Dendritic cell treated with granulocyte-macrophage colony-stimulating factor and Interleukin-4, amounts not matched to agents 40 ng/mL and 50 ng/mL, for 4 days (primary cell): ENCODE measurements at regions not wholly inside any gene's neighbourhood (a gene's known extent, or its start where the extent isn't known, plus 50 kb on each side); places are given as distances from the start of the nearest gene placed in this dataset.

ENCODE experiments used
- H3K27ac Mint-ChIP-seq: one replicate; pipeline ENCODE4 v1.8.0; 2022; ENCODE audit warnings: mild to moderate bottlenecking, mixed read lengths
- H3K27me3 Mint-ChIP-seq: one replicate; pipeline ENCODE4 v1.8.0; 2022; ENCODE audit warnings: mild to moderate bottlenecking, mixed read lengths
- H3K36me3 Mint-ChIP-seq: one replicate; pipeline ENCODE4 v1.8.0; 2022; ENCODE audit warnings: low read depth, mixed read lengths
- H3K4me1 Mint-ChIP-seq: one replicate; pipeline ENCODE4 v1.8.0; 2022; ENCODE audit warnings: low read depth, mixed read lengths
- H3K4me3 Mint-ChIP-seq: one replicate; pipeline ENCODE4 v1.8.0; 2022; ENCODE audit warnings: mild to moderate bottlenecking, moderate library complexity, mixed read lengths
- H3K9me3 Mint-ChIP-seq: one replicate; pipeline ENCODE4 v1.8.0; 2022; ENCODE audit warnings: mixed read lengths
- intact Hi-C: fragments of 100-400 bp; cut with micrococcal nuclease; formaldehyde crosslinking; loops from one replicate; pipeline ENCODE4 v1.15.0; 2022

GRCh38 chr5:26104175-26104574, 934.2 kb downstream of the CDH9 start:
- H3K27ac Mint-ChIP-seq, result no peak overlapping the region
- no peak overlapping the region for H3K4me3 Mint-ChIP-seq
- no peaks in the 10 kb centered on the region for H3K36me3 Mint-ChIP-seq

DNA sequence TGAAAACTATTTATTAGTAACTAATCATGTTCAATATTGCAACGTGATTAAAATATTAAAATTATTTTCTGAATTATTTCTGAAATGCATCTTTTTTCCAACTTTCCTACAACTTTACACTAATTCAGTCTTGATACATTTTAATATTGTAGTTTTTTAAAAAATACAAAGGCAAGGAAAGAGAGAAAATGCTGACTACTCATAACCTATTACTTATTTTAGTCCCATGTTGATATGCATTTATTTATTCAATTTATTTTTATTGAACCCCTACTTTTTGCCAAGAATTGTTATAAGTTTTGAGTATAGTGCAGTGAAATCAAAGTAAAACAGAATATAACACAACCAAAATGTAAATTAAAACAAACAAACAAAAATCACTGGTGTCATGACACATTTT, 978.2 kb downstream of the CDH9 start:
- H3K36me3 Mint-ChIP-seq, result no peaks in the 10 kb centered on the region
- no peak overlapping the region for H3K27ac Mint-ChIP-seq
- no peak overlapping the region for H3K4me3 Mint-ChIP-seq
- intact Hi-C loops, result no loop called here
- H3K4me1 Mint-ChIP-seq, result no peaks in the 10 kb centered on the region
- H3K27me3 Mint-ChIP-seq, result no peaks in the 10 kb centered on the region
- peaks cover 11% of the 10 kb centered on the region for H3K9me3 Mint-ChIP-seq

More at GRCh38 chr5:26104175-26104574, 934.2 kb downstream of the CDH9 start:
- Mint-ChIP-seq H3K27me3 (no peaks in the 10 kb centered on the region), H3K9me3 (peaks cover 17% of the 10 kb centered on the region), H3K4me1 (no peaks in the 10 kb centered on the region)
- intact Hi-C loops, result no loop called here

DNA sequence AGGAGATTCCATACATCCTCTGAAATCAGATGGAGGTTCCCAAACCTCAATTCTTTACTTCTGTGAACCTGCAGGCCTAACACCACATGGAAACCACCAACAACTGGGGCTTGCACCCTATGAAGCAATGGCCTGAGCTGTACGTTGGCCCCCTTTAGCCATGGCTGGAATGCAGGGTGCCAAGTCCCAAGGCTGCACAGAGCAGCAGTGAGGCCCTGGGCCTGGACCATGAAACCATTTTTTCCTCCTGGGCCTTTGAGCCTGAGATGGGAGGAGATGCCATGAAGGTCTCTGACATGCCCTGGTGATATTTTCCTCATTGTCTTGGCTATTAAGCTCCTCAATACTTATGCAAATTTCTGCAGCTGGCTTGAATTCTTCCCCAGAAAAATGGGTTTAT, 983.8 kb downstream of the CDH9 start:
- Mint-ChIP-seq H3K27ac (no peak overlapping the region), H3K9me3 (peaks cover 36% of the 10 kb centered on the region), H3K4me3 (no peak overlapping the region), H3K36me3 (no peaks in the 10 kb centered on the region), H3K4me1 (no peaks in the 10 kb centered on the region), H3K27me3 (no peaks in the 10 kb centered on the region)
- intact Hi-C loops, result no loop called here

DNA sequence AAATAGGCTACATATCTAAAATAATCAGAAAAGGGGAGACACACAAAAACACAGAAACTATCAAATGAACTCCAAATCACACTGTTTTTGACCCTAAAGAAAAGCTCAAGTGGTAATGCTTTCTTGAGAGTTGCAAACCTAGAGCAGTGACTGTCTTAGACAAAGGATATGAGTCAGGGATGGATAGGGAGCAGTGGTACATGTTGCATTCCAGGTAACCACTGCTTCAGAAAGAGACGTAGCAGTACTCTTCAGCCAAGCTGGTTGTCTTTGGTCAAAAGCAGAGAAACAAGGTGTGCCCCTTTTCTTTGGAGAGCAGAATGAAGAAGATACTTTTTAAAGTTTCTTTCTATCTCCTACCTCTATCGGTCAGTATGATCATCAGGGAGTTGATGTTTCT, 1003.6 kb downstream of the CDH9 start:
- H3K4me1 Mint-ChIP-seq, result no peaks in the 10 kb centered on the region
- peaks cover 18% of the 10 kb centered on the region for H3K9me3 Mint-ChIP-seq
- no peaks in the 10 kb centered on the region for H3K27me3 Mint-ChIP-seq
- intact Hi-C loops, result no loop called here
- H3K36me3 Mint-ChIP-seq, result no peaks in the 10 kb centered on the region
- H3K4me3 Mint-ChIP-seq, result no peak overlapping the region
- H3K27ac Mint-ChIP-seq, result no peak overlapping the region

- no peak overlapping the region for H3K27ac Mint-ChIP-seq
- no peaks in the 10 kb centered on the region for H3K36me3 Mint-ChIP-seq
- no peaks in the 10 kb centered on the region for H3K27me3 Mint-ChIP-seq
- H3K9me3 Mint-ChIP-seq, result peaks cover 11% of the 10 kb centered on the region
- intact Hi-C loops, result no loop called here
- H3K4me3 Mint-ChIP-seq, result no peak overlapping the region
- H3K4me1 Mint-ChIP-seq, result no peaks in the 10 kb centered on the region
Observed at GRCh38 chr5:26031481-26031880, 1006.9 kb downstream of the CDH9 start.

DNA sequence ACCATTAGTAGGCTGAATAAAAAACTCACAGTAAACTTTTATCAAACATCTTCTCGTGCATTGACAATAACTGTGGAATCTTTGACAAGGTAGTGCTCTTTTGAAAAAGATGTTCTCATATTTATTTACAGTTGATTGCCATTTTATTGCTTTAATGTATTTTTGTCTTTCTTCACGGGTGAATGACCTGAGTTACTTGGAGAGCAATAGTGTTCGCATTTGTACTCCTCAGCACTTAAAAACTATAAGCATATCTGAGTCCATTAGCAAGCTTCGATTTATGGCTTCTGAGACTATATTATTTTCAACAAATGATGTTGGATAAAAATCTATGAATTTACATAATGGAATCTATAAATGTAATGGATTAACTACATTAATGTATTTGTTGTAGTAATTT, 1012.3 kb downstream of the CDH9 start:
- Mint-ChIP-seq H3K9me3 (no peaks in the 10 kb centered on the region), H3K4me1 (no peaks in the 10 kb centered on the region), H3K36me3 (no peaks in the 10 kb centered on the region), H3K27me3 (no peaks in the 10 kb centered on the region), H3K27ac (no peak overlapping the region), H3K4me3 (no peak overlapping the region)
- intact Hi-C loops, result no loop called here

GRCh38 chr5:26024774-26025173, 1013.6 kb downstream of the CDH9 start:
- Mint-ChIP-seq H3K27me3 (no peaks in the 10 kb centered on the region), H3K4me1 (no peaks in the 10 kb centered on the region), H3K4me3 (no peak overlapping the region), H3K27ac (no peak overlapping the region), H3K9me3 (no peaks in the 10 kb centered on the region), H3K36me3 (no peaks in the 10 kb centered on the region)
- intact Hi-C loops, result no loop called here

DNA sequence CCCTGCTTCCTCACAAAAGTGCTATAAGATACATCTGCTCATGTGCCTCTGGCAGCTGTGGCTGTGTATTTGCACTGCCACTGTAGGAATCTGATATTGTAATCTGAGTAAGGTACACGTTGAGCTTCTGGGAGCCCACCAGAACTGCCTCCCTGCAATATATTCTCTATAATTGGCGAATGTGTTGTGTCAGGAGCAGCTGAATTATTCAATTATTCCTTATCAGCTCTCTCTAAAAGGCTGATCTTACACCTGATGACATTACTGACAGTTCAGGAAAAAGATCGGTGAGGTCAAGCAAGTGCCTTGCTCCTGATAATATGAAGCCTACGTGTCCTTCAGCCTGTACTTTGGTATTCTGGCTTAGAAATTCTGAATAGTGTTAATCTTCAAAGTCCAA, 1015.0 kb downstream of the CDH9 start:
- H3K4me3 Mint-ChIP-seq, result no peak overlapping the region
- H3K27me3 Mint-ChIP-seq, result no peaks in the 10 kb centered on the region
- H3K9me3 Mint-ChIP-seq, result no peaks in the 10 kb centered on the region
- H3K36me3 Mint-ChIP-seq, result no peaks in the 10 kb centered on the region
- no peak overlapping the region for H3K27ac Mint-ChIP-seq
- H3K4me1 Mint-ChIP-seq, result no peaks in the 10 kb centered on the region
- intact Hi-C loops, result no loop called here

- H3K9me3 Mint-ChIP-seq, result no peaks in the 10 kb centered on the region
- no peaks in the 10 kb centered on the region for H3K4me1 Mint-ChIP-seq
- H3K27ac Mint-ChIP-seq, result no peak overlapping the region
- H3K36me3 Mint-ChIP-seq, result no peaks in the 10 kb centered on the region
- H3K4me3 Mint-ChIP-seq, result no peak overlapping the region
- intact Hi-C loops, result no loop called here
- no peaks in the 10 kb centered on the region for H3K27me3 Mint-ChIP-seq
Observed at GRCh38 chr5:26014206-26014605, 1024.2 kb downstream of the CDH9 start.

DNA sequence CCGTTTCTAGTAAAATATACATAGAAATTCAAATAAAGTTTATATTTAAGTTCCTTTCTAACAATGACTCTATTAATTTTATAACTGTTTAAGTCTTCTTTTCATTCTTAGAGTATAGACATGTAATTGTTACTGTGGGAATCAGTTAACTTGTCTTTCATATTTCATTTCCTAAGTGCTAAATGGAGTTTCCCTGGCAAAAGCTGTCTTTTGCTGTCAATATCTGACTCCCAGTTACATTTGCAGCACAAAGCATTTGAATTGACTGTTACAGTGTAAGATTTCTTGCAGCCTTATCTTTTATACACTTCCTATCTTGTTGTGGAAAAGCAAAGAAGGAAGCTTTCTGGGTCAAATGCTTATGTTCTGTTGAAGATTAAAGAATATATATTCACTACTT, 1026.3 kb downstream of the CDH9 start:
- intact Hi-C loops, result no loop called here
- Mint-ChIP-seq H3K4me1 (no peaks in the 10 kb centered on the region), H3K27ac (no peak overlapping the region), H3K27me3 (no peaks in the 10 kb centered on the region), H3K36me3 (no peaks in the 10 kb centered on the region), H3K9me3 (no peaks in the 10 kb centered on the region), H3K4me3 (no peak overlapping the region)

DNA sequence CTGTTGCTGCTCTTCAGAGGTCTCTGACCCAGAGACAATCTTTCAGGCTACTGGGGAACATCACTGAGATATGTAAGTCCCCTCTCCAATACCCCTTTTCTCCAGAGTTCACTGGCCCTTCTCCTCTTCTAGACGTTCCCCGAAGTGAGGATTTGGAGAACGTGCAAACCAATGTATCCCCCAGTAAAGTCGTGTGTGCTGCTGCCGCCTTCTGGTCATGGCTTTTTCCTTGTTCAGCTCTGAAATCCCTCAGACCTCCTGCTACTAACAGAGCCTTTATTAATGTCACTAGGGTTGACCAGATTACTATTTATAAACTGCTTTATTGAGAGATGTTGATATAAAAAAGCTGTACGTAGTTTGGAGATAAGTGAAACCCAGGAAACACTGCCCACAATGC, 1028.6 kb downstream of the CDH9 start:
- Mint-ChIP-seq H3K9me3 (no peaks in the 10 kb centered on the region), H3K27ac (no peak overlapping the region), H3K27me3 (no peaks in the 10 kb centered on the region), H3K4me1 (no peaks in the 10 kb centered on the region), H3K4me3 (no peak overlapping the region), H3K36me3 (no peaks in the 10 kb centered on the region)
- intact Hi-C loops, result no loop called here

DNA sequence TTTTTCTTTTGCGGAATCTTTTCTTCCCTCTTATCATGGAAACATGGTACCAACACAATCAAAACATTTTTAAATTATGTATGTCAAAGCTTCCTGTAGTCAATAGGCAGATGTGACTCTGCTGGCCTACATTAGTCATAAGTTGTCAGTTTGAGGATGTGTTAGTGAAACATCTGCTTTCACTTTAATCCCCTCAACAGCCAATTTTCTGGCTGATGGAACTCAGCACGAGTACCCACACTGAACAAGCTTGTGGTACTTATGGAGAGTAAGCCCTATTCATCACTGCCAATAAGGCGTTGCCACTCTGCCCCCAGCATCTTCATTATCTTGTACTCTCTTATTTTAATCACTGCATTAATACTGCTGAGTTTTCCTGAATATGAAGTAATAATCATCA, 1034.4 kb downstream of the CDH9 start:
- H3K9me3 Mint-ChIP-seq, result no peaks in the 10 kb centered on the region
- no peak overlapping the region for H3K4me3 Mint-ChIP-seq
- no peak overlapping the region for H3K27ac Mint-ChIP-seq
- intact Hi-C loops, result no loop called here
- H3K36me3 Mint-ChIP-seq, result no peaks in the 10 kb centered on the region
- no peaks in the 10 kb centered on the region for H3K4me1 Mint-ChIP-seq
- H3K27me3 Mint-ChIP-seq, result no peaks in the 10 kb centered on the region

DNA sequence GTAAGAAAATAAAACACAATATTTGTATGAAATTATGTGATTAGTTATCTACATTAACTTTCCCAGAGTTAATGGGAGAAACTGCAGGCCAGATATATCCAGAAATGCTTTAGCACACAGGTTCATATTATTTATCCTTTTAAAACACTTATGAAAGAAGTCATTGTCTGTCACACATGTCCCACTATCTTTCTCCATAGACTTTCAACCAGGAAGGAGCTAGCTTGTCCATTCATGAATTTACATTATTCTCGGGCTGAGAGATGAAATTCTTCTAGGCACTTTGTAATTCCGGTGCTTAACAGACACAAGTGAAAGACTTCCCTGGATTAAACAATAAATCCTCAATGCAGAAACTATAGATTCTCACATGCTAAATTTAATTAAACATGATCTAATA, 1043.2 kb downstream of the CDH9 start:
- no peak overlapping the region for H3K27ac Mint-ChIP-seq
- intact Hi-C loops, result no loop called here
- H3K4me3 Mint-ChIP-seq, result no peak overlapping the region
- no peaks in the 10 kb centered on the region for H3K36me3 Mint-ChIP-seq
- no peaks in the 10 kb centered on the region for H3K27me3 Mint-ChIP-seq
- H3K4me1 Mint-ChIP-seq, result no peaks in the 10 kb centered on the region
- H3K9me3 Mint-ChIP-seq, result peaks cover 8% of the 10 kb centered on the region

GRCh38 chr5:25993701-25994100, 1044.7 kb downstream of the CDH9 start:
- intact Hi-C loops, result no loop called here
- H3K9me3 Mint-ChIP-seq, result peaks cover 8% of the 10 kb centered on the region

DNA sequence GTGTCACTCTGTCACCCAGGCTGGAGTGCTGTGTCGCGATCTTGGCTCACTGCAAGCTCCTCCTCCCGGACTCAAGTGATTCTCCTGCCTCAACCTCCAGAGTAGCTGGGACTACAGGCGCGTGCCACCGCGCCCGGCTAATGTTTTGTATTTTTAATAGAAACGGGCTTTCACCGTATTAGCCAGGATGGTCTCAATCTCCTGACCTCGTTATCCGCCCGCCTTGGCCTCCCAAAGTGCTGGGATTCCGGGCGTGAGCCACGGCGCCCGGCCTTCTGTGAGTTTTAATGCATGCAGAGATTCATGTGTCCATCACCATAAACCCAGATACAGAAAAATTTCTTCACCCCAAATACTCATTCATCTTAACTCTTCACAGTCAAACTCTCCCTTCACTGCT, 1046.7 kb downstream of the CDH9 start:
- H3K27me3 Mint-ChIP-seq, result no peaks in the 10 kb centered on the region

More at GRCh38 chr5:25993701-25994100, 1044.7 kb downstream of the CDH9 start:
- Mint-ChIP-seq H3K27ac (no peak overlapping the region), H3K4me1 (no peaks in the 10 kb centered on the region), H3K4me3 (no peak overlapping the region), H3K27me3 (no peaks in the 10 kb centered on the region), H3K36me3 (no peaks in the 10 kb centered on the region)

More for the DNA sequence above, 1046.7 kb downstream of the CDH9 start:
- H3K9me3 Mint-ChIP-seq, result peaks cover 8% of the 10 kb centered on the region
- no peak overlapping the region for H3K4me3 Mint-ChIP-seq
- H3K36me3 Mint-ChIP-seq, result no peaks in the 10 kb centered on the region
- no peaks in the 10 kb centered on the region for H3K4me1 Mint-ChIP-seq
- no peak overlapping the region for H3K27ac Mint-ChIP-seq
- intact Hi-C loops, result no loop called here
